ENCODE measurements at regions not wholly inside any gene's neighbourhood (a gene's known extent, or its start where the extent isn't known, plus 50 kb on each side); places are given as distances from the start of the nearest gene placed in this dataset.

- no peak for DNase-seq (ENCODE audit: low read depth)
These were observed 50.5 kb upstream of the LRRC1 start for GRCh38 chr6:53744321-53744720.

GRCh38 chr6:53741034-53741823 lies 53.6 kb upstream of the LRRC1 start:
- no peak for DNase-seq (ENCODE audit: low read depth)

DNA sequence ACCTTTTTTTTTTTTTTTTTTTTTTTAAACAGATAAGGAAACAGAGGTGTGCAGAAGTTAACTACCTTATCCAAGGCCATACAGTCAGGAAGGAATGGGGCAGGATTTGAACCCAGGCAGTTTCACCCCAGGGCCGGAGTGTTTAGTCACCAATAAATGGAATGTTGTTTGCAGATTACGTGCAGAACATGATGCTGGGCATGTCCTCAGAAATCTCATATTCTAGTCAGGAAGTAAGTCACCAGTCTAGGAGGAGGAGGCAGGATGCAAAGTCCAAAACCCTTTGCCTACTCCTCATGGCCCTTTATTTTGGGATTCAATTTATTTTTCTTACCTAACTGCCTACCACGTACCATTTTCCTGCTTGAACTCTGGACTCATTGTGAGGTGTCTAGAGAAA lies 57.1 kb upstream of the LRRC1 start:
- DNase-seq (ENCODE audit: low read depth): no peak

DNA sequence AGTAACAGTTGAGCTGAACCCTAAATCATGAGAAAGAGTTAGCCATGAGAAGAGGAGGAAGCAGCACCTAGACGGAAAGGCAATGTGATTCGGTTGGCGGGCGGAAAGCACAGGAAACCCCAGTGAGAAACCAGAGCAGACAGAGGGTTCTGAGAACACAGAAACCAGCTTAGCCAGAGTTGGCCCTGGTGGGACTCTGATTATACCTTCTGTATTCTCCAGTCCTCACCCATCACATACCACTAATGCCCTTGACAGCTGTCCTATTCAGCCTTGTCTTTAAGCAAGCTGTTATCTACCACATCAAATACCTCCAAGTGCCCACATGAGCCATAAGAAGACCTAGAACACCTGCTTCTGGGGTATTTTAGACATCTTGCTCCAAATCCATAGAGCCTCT lies 58.9 kb upstream of the LRRC1 start:
- no peak for DNase-seq (ENCODE audit: low read depth)

DNA sequence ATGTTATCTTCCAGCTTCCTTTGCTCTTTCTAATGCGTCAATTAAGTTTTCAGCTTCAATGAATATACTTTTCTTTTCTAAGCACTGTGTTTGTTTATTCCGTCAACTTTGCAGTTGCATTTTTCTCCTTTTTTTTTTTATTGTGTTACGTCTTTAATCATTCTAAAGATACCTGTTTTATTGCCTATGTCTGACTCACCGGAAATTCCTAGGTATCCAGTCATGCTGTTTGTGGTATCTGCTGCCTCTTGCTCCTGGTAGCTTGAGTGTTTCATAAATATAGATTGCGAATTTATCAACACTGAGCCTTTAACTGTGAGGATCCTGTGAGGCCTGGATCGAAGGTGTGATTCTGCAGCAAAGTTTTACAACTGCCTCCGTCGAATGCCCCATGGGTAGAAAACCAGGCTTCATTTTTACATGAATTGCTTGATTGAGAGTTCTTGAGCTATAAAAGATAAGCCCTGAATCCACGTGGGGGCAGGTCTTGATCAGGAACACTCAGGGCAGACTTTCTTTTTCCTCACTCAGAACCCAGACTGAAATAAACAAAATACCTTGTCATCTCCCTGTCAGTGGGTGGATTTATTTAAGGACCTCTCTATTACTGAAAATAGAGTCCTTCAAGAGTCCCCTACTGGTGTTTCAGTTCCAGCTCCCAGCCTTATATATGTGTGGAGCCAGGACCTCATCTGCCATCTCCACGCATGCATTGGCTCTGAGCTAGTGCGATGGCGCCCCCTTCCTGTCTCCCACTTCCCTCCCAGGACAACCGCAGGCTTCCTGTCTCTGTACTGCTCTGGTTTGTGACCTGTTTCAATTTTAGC lies 60.1 kb upstream of the LRRC1 start:
- peak; percentile 27 for DNase-seq (ENCODE audit: low read depth)

DNA sequence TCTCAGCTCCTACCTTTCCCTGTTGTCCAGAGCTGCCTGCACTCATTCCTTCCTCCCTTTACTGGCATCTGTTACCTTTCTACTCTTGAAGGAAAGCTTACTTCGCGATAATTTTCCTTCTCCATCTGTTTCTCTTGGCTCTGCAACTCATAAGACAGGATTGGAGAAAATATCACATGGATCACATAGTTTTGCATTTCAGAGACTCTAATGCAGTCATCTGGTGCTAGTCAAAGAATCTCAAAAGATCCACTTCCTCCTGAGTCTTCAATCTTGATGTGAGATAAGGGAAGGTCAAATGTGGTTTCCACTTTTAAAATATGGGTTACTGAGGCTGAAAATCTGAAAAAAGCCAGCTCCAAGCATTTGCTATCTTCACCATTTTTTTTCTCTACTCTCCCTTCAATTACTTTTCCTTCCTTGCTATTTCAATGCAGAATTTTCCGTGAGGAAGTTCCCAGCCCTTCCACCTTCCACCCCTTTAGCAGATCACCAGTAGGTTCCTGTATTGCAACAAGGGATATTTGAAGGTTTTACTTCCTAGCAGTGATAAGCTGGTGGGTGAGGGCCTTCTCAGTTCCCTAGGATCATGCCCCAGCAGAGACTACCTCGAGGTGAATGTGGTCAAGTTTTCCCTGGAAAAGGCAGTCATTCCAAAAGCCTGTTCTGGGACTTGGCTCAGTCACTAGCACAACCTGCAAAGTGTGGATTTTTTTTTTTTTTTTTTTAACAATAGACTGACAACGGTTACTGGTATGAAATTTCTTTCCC lies 62.8 kb upstream of the LRRC1 start:
- DNase-seq (ENCODE audit: low read depth): no peak

DNA sequence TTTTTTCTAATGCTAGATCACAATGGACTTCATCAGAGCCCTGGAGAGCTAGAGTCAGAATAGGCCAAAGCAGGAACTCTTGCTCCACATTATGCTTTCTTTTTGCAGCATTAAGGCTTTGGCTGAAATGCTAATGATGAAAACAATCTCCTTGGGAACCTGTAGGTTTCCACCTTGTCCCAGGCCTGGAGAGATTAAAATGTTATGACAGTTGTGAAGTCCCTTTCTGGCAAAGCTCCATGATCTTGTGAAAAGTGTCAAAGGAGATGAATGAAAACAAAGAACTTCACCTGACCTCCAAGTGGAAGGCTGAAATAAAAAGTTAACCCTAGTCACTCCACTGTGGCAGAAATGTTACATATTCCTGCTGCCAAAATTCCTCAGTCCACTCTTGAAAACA lies 64.0 kb upstream of the LRRC1 start:
- no peak for DNase-seq (ENCODE audit: low read depth)

- no peak for DNase-seq (ENCODE audit: low read depth)
These were observed 63.1 kb upstream of the KLHL31 start for GRCh38 chr6:53728570-53729194.

- DNase-seq (ENCODE audit: low read depth): no peak
These were observed 62.2 kb upstream of the KLHL31 start for GRCh38 chr6:53727748-53728147.

DNA sequence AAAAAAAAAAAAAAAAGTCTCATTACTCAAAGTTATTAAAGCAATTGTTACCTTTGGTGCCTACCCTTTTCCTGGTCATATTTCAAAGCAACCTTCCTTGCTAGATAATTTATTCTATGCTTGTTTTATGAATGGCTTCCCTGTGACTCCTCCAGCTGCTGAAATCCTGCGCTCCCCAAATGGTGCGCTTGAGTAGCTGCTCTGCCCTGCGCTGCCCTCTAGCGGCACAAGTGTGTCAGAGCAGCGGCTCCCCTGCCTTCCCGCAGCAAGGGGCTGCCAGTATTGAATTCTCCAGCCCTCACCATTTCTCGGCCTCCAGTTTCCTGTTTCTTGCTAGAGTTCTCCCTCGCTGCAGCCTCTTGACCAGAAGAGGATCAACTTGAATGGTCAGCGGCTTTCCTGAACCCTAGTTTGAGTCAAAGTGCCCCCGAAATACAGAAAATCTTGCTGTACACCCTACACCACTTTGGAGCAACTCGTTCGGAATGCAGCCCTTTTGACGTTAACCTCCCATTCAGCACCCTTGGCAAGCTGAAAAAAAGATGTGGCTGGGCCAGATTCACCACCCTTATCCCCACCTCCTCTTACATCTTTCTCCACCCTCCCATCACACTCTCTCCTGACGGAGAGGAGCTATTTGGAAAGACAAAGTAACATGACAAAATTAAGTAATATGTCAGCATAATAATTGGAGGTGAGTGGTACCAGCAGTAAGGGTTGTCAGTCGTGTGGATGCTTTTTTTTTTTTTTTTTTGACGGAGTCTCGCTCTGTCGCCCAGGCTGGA lies 60.4 kb upstream of the KLHL31 start:
- DNase-seq (ENCODE audit: low read depth): peak; percentile 37

GRCh38 chr6:53724501-53724900 lies 58.9 kb upstream of the KLHL31 start:
- no peak for DNase-seq (ENCODE audit: low read depth)

- DNase-seq (ENCODE audit: low read depth): no peak
These were observed 57.8 kb upstream of the KLHL31 start for GRCh38 chr6:53723331-53723730.

DNA sequence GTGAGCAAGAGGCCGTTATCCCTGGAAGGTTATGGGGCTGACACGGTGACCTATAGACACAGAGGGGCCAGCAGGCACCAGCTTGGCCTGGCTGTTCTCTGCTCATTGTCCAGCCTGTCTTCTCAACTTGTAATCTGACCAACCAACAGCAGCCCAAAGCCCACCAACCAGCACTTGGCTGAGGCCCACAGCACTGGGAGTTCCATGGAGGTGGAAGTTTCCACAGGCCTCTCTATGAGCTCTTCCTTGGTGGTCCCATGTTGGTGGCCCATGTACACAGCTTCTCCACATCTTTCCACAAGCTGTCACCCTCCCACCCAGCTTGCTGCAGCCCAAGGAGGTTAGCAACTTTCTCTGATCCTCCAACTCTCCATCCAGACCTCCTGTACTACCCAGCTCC lies 56.2 kb upstream of the KLHL31 start:
- DNase-seq (ENCODE audit: low read depth): no peak

GRCh38 chr6:53718597-53719460 lies 53.3 kb upstream of the KLHL31 start:
- DNase-seq (ENCODE audit: low read depth): peak; percentile 20

DNA sequence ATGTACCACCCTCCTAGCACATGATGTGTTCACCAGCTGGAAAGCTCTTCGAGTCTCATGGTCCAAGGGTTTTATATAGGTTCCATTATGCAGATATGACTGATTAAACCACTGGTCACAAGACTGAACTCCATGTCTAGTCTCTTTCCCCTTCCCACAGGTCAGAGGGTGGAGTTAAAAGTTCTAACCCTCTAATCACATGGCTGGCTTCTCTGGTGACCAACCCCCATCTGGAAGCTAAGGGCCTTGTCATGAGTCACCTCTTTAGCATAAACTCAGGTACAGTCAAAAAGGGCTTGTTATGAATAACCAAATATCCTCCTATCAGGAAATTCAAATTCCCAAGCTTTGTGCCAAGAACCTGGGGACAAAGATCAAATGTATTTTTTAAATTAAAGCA lies 52.0 kb upstream of the KLHL31 start:
- no peak for DNase-seq (ENCODE audit: low read depth)

GRCh38 chr6:53715434-53715833 lies 49.9 kb upstream of the KLHL31 start:
- DNase-seq (ENCODE audit: low read depth): no peak

Data from CMK (cell line).